CD4-positive, alpha-beta T cell treated with Interleukin-10 for 1 hour (primary cell): ENCODE measurements at regions not wholly inside any gene's neighbourhood (a gene's known extent, or its start where the extent isn't known, plus 50 kb on each side); places are given as distances from the start of the nearest gene placed in this dataset.
"Not testable (repeated sequence)": the region's sequence is repeated elsewhere in the genome, so short reads cannot be mapped to it uniquely, and the experiment has no call there.

Experiments
- DNase-seq: peaks from one replicate; pipeline ENCODE4 v3.0.0-alpha.2; 2020

DNA sequence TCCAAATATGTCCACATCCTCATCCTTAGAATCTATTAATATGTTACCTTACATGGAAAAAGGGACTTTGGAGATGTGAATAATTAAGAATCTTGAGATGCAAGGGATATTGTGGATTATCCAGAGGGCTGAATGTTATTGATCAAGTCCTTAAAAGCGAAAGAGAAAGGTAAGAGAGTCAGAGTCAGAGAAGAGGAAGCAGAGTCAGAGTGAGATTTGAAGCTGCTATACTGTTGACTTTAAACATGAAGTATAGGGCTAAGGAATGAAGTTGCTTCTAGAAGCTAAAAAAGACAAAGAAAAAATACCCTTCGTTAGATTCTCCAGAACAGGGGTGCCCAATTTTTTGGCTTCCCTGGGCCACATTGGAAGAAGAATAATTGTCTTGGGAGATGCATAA, 627.2 kb upstream of the SLITRK6 start:
- no peak for DNase-seq

DNA sequence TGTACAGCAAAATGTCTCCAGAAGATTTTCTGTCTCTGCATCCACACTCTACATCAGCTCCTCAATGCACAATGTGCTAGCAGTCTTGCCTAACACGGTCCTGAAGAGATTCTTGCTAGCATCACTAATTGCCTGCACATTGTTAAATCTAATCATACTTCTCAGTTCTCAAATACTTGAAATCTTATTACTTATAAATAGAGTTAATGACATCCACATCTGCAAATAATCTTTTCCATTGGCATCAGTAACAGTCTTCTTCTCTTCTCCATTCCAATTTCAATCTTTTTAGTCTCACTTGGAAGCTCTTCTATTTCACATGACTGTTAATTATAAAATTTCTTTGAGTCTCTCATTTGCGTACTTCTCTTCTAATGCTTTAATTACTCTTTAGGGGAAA, 630.5 kb upstream of the SLITRK6 start:
- DNase-seq, result no peak

DNA sequence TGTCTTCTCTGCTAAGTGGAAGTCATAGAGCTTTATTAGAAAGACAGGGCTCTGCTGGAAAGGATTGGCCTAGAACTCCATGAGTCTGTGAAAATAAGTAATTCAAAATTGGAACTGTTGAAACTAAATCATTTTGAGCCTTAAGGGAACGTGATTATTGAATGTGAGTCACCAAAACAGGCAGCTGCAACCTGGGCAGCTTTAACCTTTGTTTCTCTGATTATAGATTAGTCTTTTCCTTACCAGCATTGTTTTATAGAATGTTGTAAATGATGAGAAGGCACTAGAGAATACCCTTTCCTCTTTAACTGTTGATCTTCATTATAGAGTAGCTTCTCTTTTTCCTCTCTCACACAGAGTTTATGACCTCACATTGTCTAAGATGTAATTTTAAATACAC, 638.8 kb upstream of the SLITRK6 start:
- no peak for DNase-seq

DNA sequence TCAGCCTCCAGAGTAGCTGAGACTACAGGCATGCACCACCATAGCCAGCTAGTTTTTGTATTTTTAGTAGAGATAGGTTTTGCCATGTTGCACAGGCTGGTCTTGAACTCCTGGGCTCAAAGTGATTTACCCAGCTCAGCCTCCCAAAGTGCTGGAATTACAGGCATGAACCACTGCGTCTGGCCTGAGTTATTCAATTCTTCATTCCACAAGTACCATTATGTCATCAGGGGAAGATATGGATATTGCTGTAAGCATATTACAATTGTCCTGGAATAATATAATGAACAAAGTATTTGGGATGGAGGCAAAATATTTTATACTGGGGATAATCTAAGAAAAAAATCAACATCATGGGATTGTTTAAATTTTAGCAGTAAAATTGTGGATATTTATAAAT, 646.0 kb upstream of the SLITRK6 start:
- DNase-seq, result no peak

DNA sequence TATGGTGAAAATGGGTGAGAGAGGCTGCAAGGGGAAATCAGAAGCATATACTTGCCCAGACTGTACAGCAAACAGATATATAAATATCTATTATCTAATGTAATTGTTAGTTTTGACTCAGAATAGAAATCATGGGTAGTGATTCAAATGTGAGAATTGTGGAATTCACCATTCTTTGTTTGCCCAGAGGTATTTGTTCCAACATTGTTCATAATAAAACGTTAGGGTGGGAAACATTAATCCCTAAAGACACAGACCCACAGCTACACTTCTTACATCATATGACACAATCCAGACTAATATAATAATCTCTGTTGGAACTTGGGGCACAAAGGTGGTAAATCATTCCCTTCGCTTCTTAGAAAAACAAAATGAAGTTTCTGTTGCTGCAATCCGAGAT, 646.5 kb upstream of the SLITRK6 start:
- no peak for DNase-seq

DNA sequence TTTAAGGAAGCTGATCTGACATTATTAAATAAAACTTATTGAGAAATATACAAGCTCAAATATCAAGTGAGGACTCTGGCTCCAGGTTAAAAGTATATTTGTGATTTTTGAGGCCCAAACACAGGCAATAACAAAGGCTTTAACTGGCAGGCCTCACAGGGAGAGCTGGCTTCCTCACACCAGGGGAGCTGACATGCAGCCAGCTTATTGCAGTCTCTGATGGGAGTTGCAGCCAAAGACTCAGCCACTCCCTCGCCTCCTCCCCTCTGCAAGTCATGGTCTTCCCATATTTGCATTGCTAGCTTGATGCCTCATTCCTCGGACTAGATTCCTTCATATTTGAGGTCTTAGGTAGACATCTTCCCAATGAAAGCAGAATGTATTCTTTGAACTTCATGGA, 647.1 kb upstream of the SLITRK6 start:
- DNase-seq, result no peak

DNA sequence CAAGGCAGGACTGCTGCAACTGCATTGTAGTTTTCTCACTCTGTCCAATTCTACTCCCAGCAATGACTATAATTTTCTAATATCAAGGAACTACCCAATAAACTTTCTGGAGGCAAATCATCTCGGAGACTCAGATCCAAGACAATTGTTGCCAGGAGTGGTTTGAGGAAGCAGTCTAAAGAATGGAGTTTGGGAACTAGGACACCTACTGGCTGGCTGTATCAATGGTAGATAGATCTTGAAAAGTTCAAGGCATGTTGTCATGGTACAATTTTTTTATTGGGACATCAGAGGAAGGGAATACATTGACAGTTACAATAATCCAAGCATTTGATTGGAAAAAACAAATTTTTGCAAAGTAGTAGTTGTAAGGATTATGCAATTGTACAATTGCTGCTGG, 648.3 kb upstream of the SLITRK6 start:
- DNase-seq, result no peak

DNA sequence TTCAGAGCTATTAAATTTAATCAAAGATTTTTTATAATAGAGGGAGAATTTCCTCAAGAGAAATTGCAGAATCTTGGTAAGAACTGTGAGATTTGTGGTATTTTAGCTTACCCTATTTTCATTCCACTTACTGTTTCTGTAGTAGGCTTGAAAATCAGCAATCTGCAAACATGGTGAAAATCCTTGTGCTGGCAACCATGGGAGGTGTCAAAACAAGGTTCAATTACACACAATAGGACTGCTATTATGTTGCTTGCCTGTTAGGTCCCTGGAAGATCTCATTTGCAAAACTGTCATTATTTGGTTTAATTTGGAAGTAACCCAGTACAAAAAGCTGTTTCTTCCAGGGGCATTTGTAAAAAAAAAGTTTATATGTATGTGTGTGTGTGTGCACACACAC, 662.8 kb upstream of the SLITRK6 start:
- DNase-seq, result no peak

DNA sequence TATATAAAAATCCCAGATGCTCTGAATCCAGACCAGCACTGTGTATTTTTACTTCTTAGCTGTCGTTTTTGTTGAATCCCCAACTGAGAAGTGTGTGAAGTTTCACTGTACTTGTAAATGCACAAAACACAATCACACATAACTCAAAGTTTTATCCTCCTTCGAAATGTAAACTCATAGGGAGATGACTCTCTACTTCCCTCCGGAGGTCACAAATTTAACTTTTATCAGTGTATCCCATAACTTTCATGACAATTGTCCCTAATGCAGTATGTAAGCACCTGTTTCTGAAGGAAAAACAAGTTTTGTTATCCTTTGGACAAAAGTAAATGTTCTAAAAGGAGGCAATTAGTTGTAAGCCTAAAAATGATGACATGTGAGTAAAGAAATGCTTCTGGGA, 665.0 kb upstream of the SLITRK6 start:
- DNase-seq, result no peak

DNA sequence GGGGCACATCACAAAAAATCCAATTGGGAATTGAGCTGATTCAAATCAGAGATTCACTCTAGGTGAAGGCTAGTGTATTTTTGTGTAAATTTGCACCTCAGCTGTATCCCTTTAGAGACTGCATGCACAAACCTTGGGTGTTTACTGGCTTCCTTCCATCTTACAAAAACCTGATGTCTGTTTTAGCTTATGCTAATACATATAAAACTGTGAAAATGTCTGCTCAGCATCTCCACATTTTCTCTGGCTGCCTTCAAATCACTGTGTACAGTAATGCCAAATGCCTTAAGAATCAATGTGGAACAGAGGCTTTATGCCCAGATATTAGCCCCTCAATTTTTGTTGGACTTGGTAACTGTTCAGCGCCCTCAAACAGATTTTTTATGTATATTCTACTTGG, 675.8 kb upstream of the SLITRK6 start:
- no peak for DNase-seq

DNA sequence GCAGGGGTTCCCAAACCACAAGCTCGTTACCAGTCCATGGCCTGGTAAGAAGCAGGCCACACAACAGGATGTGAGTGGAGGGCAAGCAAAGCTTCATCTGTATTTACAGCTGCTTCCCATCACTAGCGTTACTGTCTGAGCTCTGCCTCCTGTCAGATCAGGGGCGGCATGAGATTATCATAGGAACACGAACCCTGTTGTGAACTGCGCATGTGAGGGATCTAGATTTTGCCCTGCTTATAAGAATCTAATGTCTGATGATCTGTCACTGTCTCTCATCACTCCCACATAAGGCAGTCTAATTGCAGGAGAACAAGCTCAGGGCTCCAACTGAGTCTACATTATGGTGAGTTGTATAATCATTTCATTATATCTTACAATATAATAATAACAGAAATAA, 677.4 kb upstream of the SLITRK6 start:
- DNase-seq, result no peak

DNA sequence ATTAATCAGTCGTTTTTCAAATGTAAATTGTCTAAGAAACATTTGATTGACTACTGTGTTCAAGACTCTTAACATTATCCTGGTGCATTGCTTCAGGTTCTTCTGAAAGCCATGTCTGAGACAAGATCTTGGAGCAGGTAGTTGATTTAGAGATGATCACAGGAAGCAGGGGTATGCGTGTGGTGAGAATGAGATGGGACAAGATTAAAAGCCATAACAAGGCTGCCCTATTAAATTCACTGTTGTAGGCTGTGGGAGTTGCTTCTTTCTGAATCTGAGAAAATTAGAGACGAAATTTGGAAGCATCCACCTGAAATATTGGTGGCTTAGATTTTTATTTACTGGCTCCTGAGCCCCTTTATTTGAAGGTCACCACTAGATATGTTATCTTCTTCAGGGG, 687.4 kb upstream of the SLITRK6 start:
- no peak for DNase-seq

DNA sequence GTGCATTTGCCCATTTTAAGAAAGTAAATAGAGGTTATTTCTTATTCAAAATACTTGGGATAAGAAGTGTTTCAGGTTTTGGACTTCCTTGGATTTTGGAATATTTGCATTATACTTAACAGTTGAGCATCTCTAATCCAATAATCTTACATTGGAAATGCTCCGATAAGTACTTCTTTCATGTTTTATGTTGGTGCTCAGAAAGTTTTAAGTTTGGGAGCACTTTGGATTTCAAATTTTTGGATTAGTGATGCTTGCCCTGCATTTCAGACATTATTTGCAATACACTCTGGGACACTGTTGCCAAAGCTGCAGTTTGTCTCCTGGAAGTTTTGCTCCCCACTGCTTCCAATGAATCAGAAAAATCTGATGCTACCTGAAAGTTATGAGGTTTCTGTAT, 691.9 kb upstream of the SLITRK6 start:
- DNase-seq, result no peak

DNA sequence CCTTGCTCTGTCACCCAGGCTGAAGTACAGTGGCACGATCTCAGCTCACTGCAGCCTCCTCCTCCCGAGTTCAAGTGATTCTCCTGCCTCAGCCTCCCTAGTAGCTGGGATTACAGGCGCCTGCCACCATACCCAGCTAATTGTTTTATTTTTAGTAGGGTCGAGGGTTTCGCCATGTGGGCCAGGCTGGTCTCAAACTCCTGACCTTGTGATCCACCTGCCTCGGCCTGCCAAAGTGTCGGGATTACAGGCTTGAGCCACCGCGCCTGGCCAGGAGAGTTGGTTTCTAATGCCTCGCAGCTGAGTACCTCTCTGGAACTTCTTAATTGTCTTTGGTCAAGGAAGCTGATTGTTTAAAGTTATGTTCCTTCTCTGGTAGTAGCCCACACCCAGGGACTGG, 702.7 kb upstream of the SLITRK6 start:
- not testable (repeated sequence) for DNase-seq

DNA sequence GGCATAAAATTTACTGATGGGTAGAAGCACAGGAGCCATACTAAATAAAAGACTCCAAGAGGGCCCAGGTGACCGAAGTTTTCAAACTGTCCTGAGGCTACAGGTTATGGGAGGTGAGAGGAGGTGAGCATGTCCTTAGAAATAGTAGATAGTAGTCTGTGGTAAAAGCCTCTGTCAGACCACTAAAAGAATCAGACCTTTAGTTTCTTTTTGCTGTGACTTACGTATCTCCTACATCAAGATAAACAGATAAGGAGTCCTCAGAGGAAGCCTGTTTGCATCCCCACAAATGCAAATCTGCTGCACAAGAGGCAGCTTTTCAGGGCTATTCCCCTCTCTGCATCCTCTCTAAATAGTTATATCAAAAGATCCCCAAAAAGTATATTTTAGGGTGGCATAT, 711.6 kb upstream of the SLITRK6 start:
- DNase-seq, result no peak

DNA sequence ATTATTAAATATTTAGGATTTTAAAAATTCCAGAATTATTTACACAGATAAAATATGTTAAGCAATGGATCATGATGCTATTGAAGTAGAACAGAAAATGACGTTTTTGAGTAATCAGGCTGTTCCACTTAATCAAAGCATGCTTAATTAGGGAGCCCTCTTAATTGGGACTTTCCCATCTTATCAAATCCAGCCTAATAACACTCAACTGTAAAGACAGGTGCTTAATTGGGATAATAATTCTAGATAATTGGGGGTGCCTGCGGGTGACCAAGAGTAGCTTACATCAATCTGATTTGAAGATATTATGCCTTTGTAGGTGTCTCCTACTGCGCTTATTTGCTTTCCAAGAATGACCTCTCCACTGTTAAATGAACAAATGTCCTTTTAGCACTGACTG, 742.2 kb upstream of the SLITRK6 start:
- no peak for DNase-seq

DNA sequence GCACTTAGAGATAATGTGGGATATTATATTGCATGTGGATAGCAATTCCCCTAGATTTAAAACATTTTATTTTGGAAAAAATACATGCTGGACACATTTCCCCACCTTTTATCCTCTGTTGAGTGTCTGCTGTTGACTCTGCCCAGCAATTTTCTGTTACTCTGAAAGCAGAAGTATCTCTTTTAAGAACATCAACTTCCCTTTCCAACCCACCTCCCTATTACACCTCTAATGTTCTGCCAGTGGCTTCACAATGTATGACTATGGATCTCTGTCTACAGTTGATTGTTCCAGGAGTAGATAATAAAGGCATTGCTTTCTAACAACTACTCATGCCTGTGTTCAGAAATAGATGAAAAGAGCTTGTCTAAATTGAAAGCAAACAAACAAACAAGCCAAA, 754.8 kb upstream of the SLITRK6 start:
- DNase-seq, result no peak

DNA sequence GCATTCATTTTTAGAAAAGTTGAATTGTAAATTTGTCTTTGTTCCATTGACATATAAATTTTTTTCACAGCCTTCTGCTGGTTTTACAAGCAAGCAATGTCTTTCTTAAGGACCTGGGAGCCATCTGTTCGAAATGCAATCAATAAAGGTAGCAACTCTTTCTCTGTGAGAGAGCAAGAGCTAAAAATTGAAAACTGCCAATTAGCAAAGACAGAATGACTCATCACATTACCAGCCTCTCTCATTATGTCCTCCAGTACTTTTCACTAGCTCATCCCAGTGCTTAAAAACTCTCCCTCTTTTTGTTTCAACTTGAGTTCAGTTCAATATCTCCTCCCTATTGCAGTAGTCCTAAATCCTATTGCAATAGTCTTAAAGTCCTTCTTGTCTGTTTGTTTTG, 760.7 kb upstream of the SLITRK6 start:
- no peak for DNase-seq

DNA sequence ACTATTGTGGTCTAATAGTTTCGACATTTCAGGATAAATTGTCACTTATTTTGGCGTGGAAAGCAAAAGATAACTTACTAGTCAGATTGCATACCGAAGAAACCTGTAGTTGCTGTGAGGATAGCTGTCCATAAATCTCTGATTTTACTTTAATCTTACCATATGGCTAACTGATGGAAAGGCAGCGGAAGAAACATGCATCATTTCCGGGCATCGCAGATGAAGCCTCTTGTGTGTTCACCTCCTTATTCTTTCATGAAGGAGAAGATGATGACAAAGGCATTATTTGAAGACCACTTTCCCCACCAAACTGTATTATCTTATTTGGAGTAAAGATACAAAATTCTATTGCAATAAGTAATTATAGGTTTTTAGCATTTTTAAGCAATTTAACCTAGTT, 763.6 kb upstream of the SLITRK6 start:
- no peak for DNase-seq

DNA sequence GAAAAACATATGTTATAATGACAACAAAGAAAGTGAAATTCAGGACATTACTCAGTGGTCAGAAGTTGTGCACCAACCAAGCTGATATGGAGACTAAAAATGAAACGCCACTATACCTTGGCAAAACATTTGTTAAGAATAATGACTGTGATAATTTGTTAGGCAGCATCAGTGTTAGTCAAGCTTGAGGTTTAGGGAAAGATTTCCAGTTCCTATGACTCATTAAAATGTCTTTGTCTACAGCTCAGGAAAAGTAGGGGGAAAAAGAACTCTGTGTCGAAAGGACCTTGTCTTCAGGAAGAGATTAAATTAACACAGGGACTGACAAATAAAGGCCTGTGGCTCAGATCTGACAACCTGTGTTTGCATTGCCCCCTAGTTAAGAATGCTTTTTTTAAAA, 764.1 kb upstream of the SLITRK6 start:
- DNase-seq, result no peak

DNA sequence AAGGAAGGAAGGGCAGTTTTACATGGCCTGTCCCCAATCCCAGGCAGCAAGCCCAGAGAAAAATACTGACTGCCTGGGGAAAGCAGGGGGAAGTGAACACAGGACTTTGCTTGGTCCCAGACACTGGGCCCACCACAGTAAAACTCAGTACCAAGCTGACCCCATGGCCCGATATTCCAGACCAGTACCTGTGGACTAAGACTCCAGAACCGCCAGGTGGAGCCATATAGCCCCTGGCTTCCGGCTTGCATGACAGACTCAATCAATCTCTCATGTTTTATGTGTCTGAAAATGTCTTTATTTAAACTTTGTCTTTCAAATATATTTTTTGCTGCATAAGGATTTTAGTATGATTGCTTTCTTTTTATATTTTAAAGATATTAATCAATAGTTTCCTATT, 767.9 kb upstream of the SLITRK6 start:
- DNase-seq, result no peak

DNA sequence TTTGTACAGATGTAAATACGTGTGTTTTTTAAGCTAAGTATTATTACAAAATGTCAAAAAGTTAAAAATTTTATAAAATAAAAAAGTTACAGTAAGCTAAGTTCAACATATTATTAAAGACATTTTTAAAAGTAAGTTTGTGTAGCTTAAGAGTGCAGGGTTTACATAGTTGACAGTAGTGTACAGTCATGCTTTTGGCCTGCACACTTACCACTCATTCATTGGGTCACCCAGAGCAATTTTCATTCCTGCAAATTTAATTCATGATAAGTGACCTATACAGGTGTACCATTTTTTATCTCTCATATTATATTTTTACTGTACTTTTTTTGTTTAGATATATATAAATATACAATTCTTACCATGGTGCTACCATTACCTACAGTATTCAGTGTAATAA, 769.9 kb upstream of the SLITRK6 start:
- DNase-seq, result no peak

DNA sequence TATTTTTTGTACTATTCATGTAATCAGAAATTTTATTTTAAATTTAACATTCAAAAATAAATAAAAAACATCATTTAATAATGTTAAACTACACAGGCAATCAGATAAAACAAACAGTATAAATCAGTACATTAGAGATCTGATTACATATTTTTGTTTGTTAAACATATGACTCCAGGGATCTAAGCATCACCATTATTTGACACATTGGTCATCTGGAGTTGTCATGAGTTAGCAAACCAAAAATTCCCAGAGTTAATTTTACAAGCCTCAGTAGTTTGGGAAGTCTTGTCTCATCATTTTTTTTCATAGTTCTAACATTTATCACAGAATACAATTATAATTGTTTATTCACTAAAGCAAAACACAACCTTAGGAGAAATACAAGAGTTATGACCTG, 770.8 kb upstream of the SLITRK6 start:
- DNase-seq, result no peak

DNA sequence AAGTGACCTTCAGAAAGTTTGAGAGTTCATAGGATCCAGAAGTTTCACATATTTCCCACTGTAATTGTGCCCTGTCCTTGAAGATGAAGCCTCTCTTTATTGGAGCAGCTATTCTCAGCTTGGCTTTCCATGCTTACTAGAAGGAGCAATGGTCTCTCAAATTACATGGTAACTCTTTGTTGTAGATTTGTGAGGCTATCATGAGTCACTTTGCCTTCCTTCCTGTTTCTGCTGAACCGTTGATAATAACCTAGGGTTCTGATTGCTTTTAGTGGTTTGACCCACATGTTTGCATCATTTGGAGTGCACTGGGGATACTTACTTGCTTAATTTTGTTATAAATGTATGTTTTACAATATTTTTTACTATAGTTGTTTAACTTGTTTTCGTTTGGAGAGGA, 772.9 kb upstream of the SLITRK6 start:
- no peak for DNase-seq

DNA sequence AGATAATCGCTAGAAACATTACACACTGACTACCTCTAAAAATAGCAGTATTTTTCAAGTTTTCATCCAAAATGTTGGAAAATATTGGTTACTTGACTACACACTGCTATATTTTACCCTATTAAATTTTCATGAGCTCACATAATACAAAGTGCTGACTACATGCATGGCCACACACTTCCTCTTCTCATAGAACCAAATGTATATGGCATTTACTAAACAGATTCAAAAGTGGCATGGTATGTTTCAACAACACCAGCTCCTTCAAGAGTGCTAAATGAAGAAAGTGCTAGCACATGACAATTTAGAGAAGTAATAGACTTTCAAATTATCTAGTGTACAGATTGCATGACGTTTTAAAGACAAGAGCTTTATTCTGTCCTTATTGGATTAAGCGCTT, 780.4 kb upstream of the SLITRK6 start:
- DNase-seq, result no peak

DNA sequence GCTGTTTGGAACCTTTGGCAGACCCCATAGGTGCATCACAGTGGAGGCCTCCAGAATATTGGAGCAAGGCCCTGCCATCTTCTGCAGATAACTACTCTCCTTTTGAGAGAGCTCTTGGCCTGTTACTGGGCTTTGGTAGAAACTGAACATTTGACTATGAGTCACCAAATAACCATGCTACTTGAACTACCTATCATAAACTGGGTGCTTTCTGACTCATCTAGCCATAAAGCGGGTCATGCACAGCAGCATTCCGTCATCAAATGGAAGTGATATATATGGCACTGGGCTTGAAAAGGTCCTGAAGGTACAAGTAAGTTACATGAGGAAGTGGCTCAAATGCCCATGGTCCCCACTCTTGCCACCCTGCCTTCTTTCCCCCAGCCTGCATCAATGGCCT, 782.5 kb upstream of the SLITRK6 start:
- DNase-seq, result no peak

DNA sequence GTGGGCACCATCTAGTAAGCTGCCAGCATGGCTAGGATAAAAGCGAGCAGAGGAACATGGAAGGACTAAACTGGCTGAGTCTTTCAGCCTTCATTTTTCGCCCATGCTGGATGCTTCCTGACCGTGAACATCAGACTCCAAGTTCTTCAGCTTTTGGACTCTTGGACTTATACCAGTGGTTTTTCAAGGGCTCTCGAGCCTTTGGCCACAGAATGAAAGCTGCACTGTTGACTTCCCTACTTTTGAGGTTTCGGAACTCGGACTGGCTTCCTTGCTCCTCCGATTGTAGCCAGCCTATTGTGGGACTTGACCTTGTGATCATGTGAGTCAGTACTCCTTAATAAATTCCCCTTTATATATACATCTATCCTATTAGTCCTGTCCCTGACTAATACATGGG, 785.1 kb upstream of the SLITRK6 start:
- no peak for DNase-seq
